SU-DHL-6 (cell line): ENCODE measurements at regions not wholly inside any gene's neighbourhood (a gene's known extent, or its start where the extent isn't known, plus 50 kb on each side); places are given as distances from the start of the nearest gene placed in this dataset.

ENCODE experiments used
- H2AFZ ChIP-seq: fragments of 200-600 bp; sonication (generic); 2 replicates; pipeline ENCODE4 v1.6.1; 2014; ENCODE audit warnings: low read depth, mild to moderate bottlenecking, moderate library complexity, mixed read lengths, antibody characterized with exemption, low read length; ENCODE audit not compliant: severe bottlenecking
- H3F3A ChIP-seq: fragments of 200-600 bp; shearing (Covaris generic); 2 replicates; pipeline ENCODE4 v1.6.0; 2016; ENCODE audit warnings: antibody characterized with exemption, mild to moderate bottlenecking; ENCODE audit not compliant: insufficient read depth
- H3K27ac ChIP-seq: fragments of 200-600 bp; sonication (generic); 2 replicates; pipeline ENCODE4 v1.5.1; 2016; ENCODE audit warnings: low read depth, mild to moderate bottlenecking, low read length, moderate library complexity, mixed read lengths
- H3K27me3 ChIP-seq: fragments of 200-600 bp; sonication (generic), shearing (Covaris generic); 2 replicates; pipeline ENCODE4 v1.6.0; 2014; ENCODE audit warnings: mild to moderate bottlenecking, low read length
- H3K36me3 ChIP-seq: fragments of 200-600 bp; sonication (generic); 2 replicates; pipeline ENCODE4 v1.6.1; 2014; ENCODE audit warnings: mild to moderate bottlenecking, low read length, mixed read lengths
- H3K4me2 ChIP-seq: fragments of 300-600, 200-600 bp; shearing (Covaris generic), sonication (generic); 2 replicates; pipeline ENCODE4 v1.6.0; 2014; ENCODE audit warnings: low read length, low read depth, mild to moderate bottlenecking; ENCODE audit not compliant: poor library complexity, severe bottlenecking
- H3K4me3 ChIP-seq: fragments of 200-600 bp; sonication (generic); 2 replicates; pipeline ENCODE4 v1.5.1; 2014; ENCODE audit warnings: antibody characterized with exemption, low read length, mild to moderate bottlenecking, mixed read lengths; ENCODE audit not compliant: insufficient read depth, poor library complexity, severe bottlenecking
- H3K79me2 ChIP-seq: fragments of 200-600 bp; sonication (generic); 2 replicates; pipeline ENCODE4 v1.6.1; 2014; ENCODE audit warnings: mild to moderate bottlenecking, low read length, moderate library complexity; ENCODE audit not compliant: insufficient read depth
- H3K9ac ChIP-seq: fragments of 200-600 bp; sonication (generic); 2 replicates; pipeline ENCODE4 v1.7.0; 2014; ENCODE audit warnings: mild to moderate bottlenecking, low read length
- H3K9me2 ChIP-seq: fragments of 200-600 bp; sonication (generic); replicated peaks from 2 replicates; pipeline ENCODE4 v1.6.1; 2014; ENCODE audit warnings: low read length; ENCODE audit not compliant: insufficient read depth
- H3K9me3 ChIP-seq: fragments of 200-600 bp; sonication (generic); 2 replicates; pipeline ENCODE4 v1.6.1; 2014; ENCODE audit warnings: low read length, mixed read lengths; ENCODE audit not compliant: insufficient read depth
- H4K20me1 ChIP-seq: fragments of 200-600 bp; sonication (generic); 2 replicates; pipeline ENCODE4 v1.6.1; 2014; ENCODE audit warnings: low read depth, mild to moderate bottlenecking, antibody characterized with exemption, low read length, moderate library complexity, mixed read lengths
- CTCF ChIP-seq: fragments of 200-600 bp; sonication (generic); IDR thresholded peaks from one replicate; pipeline ENCODE4 v1.5.1; 2017; ENCODE audit warnings: antibody characterized with exemption, mild to moderate bottlenecking, low read length, moderate library complexity; ENCODE audit not compliant: insufficient read depth, poor library complexity, severe bottlenecking
- EZH2phosphoT487 ChIP-seq: fragments of 200-600 bp; sonication (generic), shearing (Covaris generic); conservative IDR thresholded peaks from 2 replicates; pipeline ENCODE4 v1.6.1; 2018; ENCODE audit warnings: mild to moderate bottlenecking, antibody characterized with exemption, low read length, moderate library complexity, mixed read lengths

- Histone ChIP-seq H3K4me2 (no peak overlapping the region), H3K9me3 (no peaks in the 10 kb centered on the region), H3K27ac (no peak overlapping the region), H3K9ac (no peak overlapping the region), H3K9me2 (no peaks in the 10 kb centered on the region), H3F3A (no peaks in the 10 kb centered on the region), H3K4me3 (no peak overlapping the region), H4K20me1 (no peaks in the 10 kb centered on the region), H3K36me3 (no peaks in the 10 kb centered on the region), H2AFZ (no peak overlapping the region), H3K27me3 (no peaks in the 10 kb centered on the region), H3K79me2 (no peaks in the 10 kb centered on the region)
- TF ChIP-seq CTCF = no peak
- TF ChIP-seq EZH2phosphoT487 = no peak
These were observed 132.2 kb upstream of the B3GAT1 start for GRCh38 chr11:134544095-134544815.

GRCh38 chr11:134543645-134544044 is 131.6 kb upstream of the B3GAT1 start:
- no peak overlapping the region for H3K4me3 ChIP-seq
- no peaks in the 10 kb centered on the region for H3K79me2 ChIP-seq
- H3K27me3 ChIP-seq = no peaks in the 10 kb centered on the region
- no peaks in the 10 kb centered on the region for H3K9me3 ChIP-seq
- no peaks in the 10 kb centered on the region for H3F3A ChIP-seq
- no peaks in the 10 kb centered on the region for H3K36me3 ChIP-seq
- TF ChIP-seq CTCF (no peak), EZH2phosphoT487 (no peak)
- no peak overlapping the region for H3K9ac ChIP-seq
- no peak overlapping the region for H3K4me2 ChIP-seq
- H2AFZ ChIP-seq = no peak overlapping the region
- H3K9me2 ChIP-seq = no peaks in the 10 kb centered on the region
- H3K27ac ChIP-seq = no peak overlapping the region
- no peaks in the 10 kb centered on the region for H4K20me1 ChIP-seq

GRCh38 chr11:134543241-134543640 is 131.2 kb upstream of the B3GAT1 start:
- no peaks in the 10 kb centered on the region for H3K9me3 ChIP-seq

More at GRCh38 chr11:134543241-134543640, 131.2 kb upstream of the B3GAT1 start:
- TF ChIP-seq CTCF (no peak), EZH2phosphoT487 (no peak)
- H3F3A ChIP-seq = no peaks in the 10 kb centered on the region
- H3K79me2 ChIP-seq = no peaks in the 10 kb centered on the region
- H3K4me3 ChIP-seq = no peak overlapping the region
- H3K27ac ChIP-seq = no peak overlapping the region
- no peak overlapping the region for H2AFZ ChIP-seq
- H4K20me1 ChIP-seq = no peaks in the 10 kb centered on the region
- no peaks in the 10 kb centered on the region for H3K9me2 ChIP-seq
- H3K9ac ChIP-seq = no peak overlapping the region
- H3K27me3 ChIP-seq = no peaks in the 10 kb centered on the region
- no peak overlapping the region for H3K4me2 ChIP-seq
- no peaks in the 10 kb centered on the region for H3K36me3 ChIP-seq
